Liver (tissue), 8 donors: ENCODE measurements at regions not wholly inside any gene's neighbourhood (a gene's known extent, or its start where the extent isn't known, plus 50 kb on each side); places are given as distances from the start of the nearest gene placed in this dataset.

ENCODE experiments used
- DNase-seq: peaks from one replicate; pipeline ENCODE4 v3.0.0-alpha.2; 2017; ENCODE audit warnings: low spot score
- H3K27ac ChIP-seq, 2 donors: one replicate each; pipeline ENCODE4 v1.7.0; 2013; ENCODE audit warnings: inconsistent platforms in 2 of 2, low read length in 2 of 2, control low read depth in 1 of 2, low read depth in 1 of 2, mild to moderate bottlenecking in 1 of 2
- H3K27me3 ChIP-seq, 4 donors: one replicate each; pipeline versions ENCODE4 v1.6.1 to v1.7.0; 2013; ENCODE audit warnings: low read length in 3 of 4, inconsistent platforms in 1 of 4, mild to moderate bottlenecking in 1 of 4, moderate library complexity in 1 of 4; ENCODE audit not compliant: control insufficient read depth in 4 of 4, insufficient read depth in 4 of 4
- H3K36me3 ChIP-seq, 4 donors: one replicate each; pipeline versions ENCODE4 v1.6.1 to v1.7.0; 2013; ENCODE audit warnings: low read length in 3 of 4, mild to moderate bottlenecking in 3 of 4, low read depth in 1 of 4, moderate library complexity in 1 of 4; ENCODE audit not compliant: control insufficient read depth in 4 of 4, insufficient read depth in 3 of 4
- H3K4me1 ChIP-seq, 4 donors: one replicate each; pipeline versions ENCODE4 v1.6.1 to v1.7.0; 2013; ENCODE audit warnings: low read length in 3 of 4, mild to moderate bottlenecking in 3 of 4, moderate library complexity in 1 of 4; ENCODE audit not compliant: control insufficient read depth in 4 of 4, insufficient read depth in 4 of 4
- H3K4me3 ChIP-seq, 3 donors: one replicate each; pipeline versions ENCODE4 v1.6.1 to v1.7.0; 2013; ENCODE audit warnings: low read length in 3 of 3, control low read depth in 1 of 3, low read depth in 1 of 3, mild to moderate bottlenecking in 1 of 3
- H3K9ac ChIP-seq, 2 donors: one replicate each; pipeline ENCODE4 v1.7.0; 2013; ENCODE audit warnings: low read length in 2 of 2, mild to moderate bottlenecking in 2 of 2, moderate library complexity in 2 of 2, control low read depth in 1 of 2, low read depth in 1 of 2
- H3K9me3 ChIP-seq, 4 donors: one replicate each; pipeline versions ENCODE4 v1.6.1 to v1.7.0; 2013; ENCODE audit warnings: low read length in 3 of 4; ENCODE audit not compliant: control insufficient read depth in 4 of 4
- ATF3 ChIP-seq: IDR thresholded peaks from 2 replicates; pipeline ENCODE4 v1.6.1; 2016; ENCODE audit warnings: antibody characterized with exemption
- CTCF ChIP-seq: fragments of 150-350 bp; IDR thresholded peaks from 2 replicates; pipeline ENCODE4 v1.5.1; 2017; ENCODE audit warnings: improper control_type of control experiment, low read depth, low read length; ENCODE audit not compliant: missing input control
- EGR1 ChIP-seq, 2 donors: IDR thresholded peaks; 2 replicates each; pipeline ENCODE4 v1.6.1; 2016 to 2018; ENCODE audit warnings: antibody characterized with exemption in 2 of 2, low read depth in 2 of 2
- FOXA1 ChIP-seq: IDR thresholded peaks from 2 replicates; pipeline ENCODE4 v1.6.1; 2016; ENCODE audit warnings: antibody characterized with exemption
- FOXA2 ChIP-seq: IDR thresholded peaks from 2 replicates; pipeline ENCODE4 v1.6.1; 2016; ENCODE audit warnings: antibody characterized with exemption
- GABPA ChIP-seq, 2 donors: IDR thresholded peaks in 1 of 2; conservative IDR thresholded peaks in 1 of 2; 2 replicates each; pipeline ENCODE4 v1.6.1; 2016; ENCODE audit warnings: antibody characterized with exemption in 2 of 2, mild to moderate bottlenecking in 1 of 2, moderate library complexity in 1 of 2
- HNF4A ChIP-seq, 2 donors: conservative IDR thresholded peaks; 2 replicates each; pipeline ENCODE4 v1.6.1; 2016; ENCODE audit warnings: antibody characterized with exemption in 2 of 2, mild to moderate bottlenecking in 2 of 2
- HNF4G ChIP-seq: IDR thresholded peaks from 2 replicates; pipeline ENCODE4 v1.6.1; 2016; ENCODE audit warnings: antibody characterized with exemption
- JUND ChIP-seq, 2 donors: IDR thresholded peaks; 2 replicates each; pipeline ENCODE4 v1.6.1; 2016; ENCODE audit warnings: antibody characterized with exemption in 2 of 2
- MAX ChIP-seq: IDR thresholded peaks from 2 replicates; pipeline ENCODE4 v1.6.1; 2016; ENCODE audit warnings: antibody characterized with exemption
- NR2F2 ChIP-seq: IDR thresholded peaks from 2 replicates; pipeline ENCODE4 v1.6.1; 2016; ENCODE audit warnings: antibody characterized with exemption
- RAD21 ChIP-seq, 2 donors: IDR thresholded peaks; 2 replicates each; pipeline ENCODE4 v1.6.1; 2016; ENCODE audit warnings: antibody characterized with exemption in 2 of 2, mild to moderate bottlenecking in 2 of 2
- REST ChIP-seq: IDR thresholded peaks from 2 replicates; pipeline ENCODE4 v1.6.1; 2016; ENCODE audit warnings: antibody characterized with exemption, mild to moderate bottlenecking
- RXRA ChIP-seq, 2 donors: IDR thresholded peaks; 2 replicates each; pipeline ENCODE4 v1.6.1; 2017 to 2018; ENCODE audit warnings: antibody characterized with exemption in 2 of 2, mild to moderate bottlenecking in 1 of 2
- SP1 ChIP-seq: IDR thresholded peaks from 2 replicates; pipeline ENCODE4 v1.6.1; 2018; ENCODE audit warnings: antibody characterized with exemption, mild to moderate bottlenecking
- TAF1 ChIP-seq: conservative IDR thresholded peaks from 2 replicates; pipeline ENCODE4 v1.6.1; 2016; ENCODE audit warnings: antibody characterized with exemption, mild to moderate bottlenecking
- YY1 ChIP-seq: IDR thresholded peaks from 2 replicates; pipeline ENCODE4 v1.6.1; 2016; ENCODE audit warnings: antibody characterized with exemption, mild to moderate bottlenecking
- ZBTB33 ChIP-seq: IDR thresholded peaks from 2 replicates; pipeline ENCODE4 v1.6.1; 2016; ENCODE audit warnings: antibody characterized with exemption
- WGBS: extraction: QIAGEN DNeasy Blood & Tissue Kit; methylation state at CpG from one replicate; pipeline ENCODE4 v1.1.7; 2013; 5-methylcytosine and 5-hydroxymethylcytosine counted together
- donor health status: healthy.
- donor health status: healthy.
- donor health status: healthy.
- donor health status: healthy.
- donor health status: healthy.

- 84% methylated on average over 1 of the region's 1 CpG for WGBS
- H3K4me1 ChIP-seq = no peaks in the 10 kb centered on the region
- H3K9ac ChIP-seq = no peak overlapping the region
- H3K36me3 ChIP-seq = no peaks in the 10 kb centered on the region
- no peaks in the 10 kb centered on the region for H3K27me3 ChIP-seq
- no peak overlapping the region for H3K27ac ChIP-seq
- no peak for DNase-seq
- no peak overlapping the region for H3K4me3 ChIP-seq
- TF ChIP-seq EGR1 (IDR thresholded peaks at IDR 0.05; ENCODE audit: low read depth in 2 of 2) (no peak), HNF4G (no peak), CTCF (no peak), TAF1 (no peak), FOXA2 (no peak), YY1 (no peak), FOXA1 (no peak), ATF3 (no peak), ZBTB33 (no peak), RXRA (IDR thresholded peaks at IDR 0.05) (no peak), JUND (IDR thresholded peaks at IDR 0.05) (no peak), NR2F2 (no peak), SP1 (no peak), MAX (no peak), RAD21 (IDR thresholded peaks at IDR 0.05) (no peak), GABPA (IDR thresholded peaks at IDR 0.05 in 1 of 2, conservative IDR thresholded peaks at IDR 0.05 in 1 of 2) (no peak), HNF4A (conservative IDR thresholded peaks at IDR 0.05) (no peak), REST (no peak)
- no peaks in the 10 kb centered on the region for H3K9me3 ChIP-seq
These were observed 111.7 kb upstream of the TMEM170B start for GRCh38 chr6:11425876-11426275.
